Osteocyte (in vitro differentiated cells): ENCODE measurements at regions not wholly inside any gene's neighbourhood (a gene's known extent, or its start where the extent isn't known, plus 50 kb on each side); places are given as distances from the start of the nearest gene placed in this dataset.

ENCODE experiments used
- DNase-seq: peaks from one replicate; pipeline ENCODE4 v3.0.0; 2021; ENCODE audit warnings: mixed read lengths; ENCODE audit not compliant: unreplicated experiment; ENCODE audit errors: extremely low spot score
- H3K27ac Mint-ChIP-seq: one replicate; pipeline ENCODE4 v1.8.0; 2021; ENCODE audit warnings: mild to moderate bottlenecking, mixed read lengths; ENCODE audit not compliant: unreplicated experiment
- H3K27me3 Mint-ChIP-seq: one replicate; pipeline ENCODE4 v1.8.0; 2021; ENCODE audit warnings: mixed read lengths; ENCODE audit not compliant: unreplicated experiment
- H3K36me3 Mint-ChIP-seq: one replicate; pipeline ENCODE4 v1.8.0; 2021; ENCODE audit warnings: mixed read lengths; ENCODE audit not compliant: unreplicated experiment
- H3K4me1 Mint-ChIP-seq: one replicate; pipeline ENCODE4 v1.8.0; 2021; ENCODE audit warnings: mixed read lengths; ENCODE audit not compliant: unreplicated experiment
- H3K4me3 Mint-ChIP-seq: one replicate; pipeline ENCODE4 v1.8.0; 2021; ENCODE audit warnings: mild to moderate bottlenecking, moderate library complexity, mixed read lengths; ENCODE audit not compliant: unreplicated experiment
- H3K9me3 Mint-ChIP-seq: one replicate; pipeline ENCODE4 v1.8.0; 2021; ENCODE audit warnings: mixed read lengths; ENCODE audit not compliant: unreplicated experiment
- CTCF ChIP-seq: fragments of 200-600 bp; sonication (generic); IDR thresholded peaks from 2 replicates; pipeline ENCODE4 v1.5.0; 2021; ENCODE audit warnings: antibody characterized with exemption, mild to moderate bottlenecking, moderate library complexity

GRCh38 chr11:97856666-97857065 lies 1164.1 kb upstream of the CNTN5 start:
- TF ChIP-seq CTCF = no peak
- H3K36me3 Mint-ChIP-seq = no peaks in the 10 kb centered on the region
- no peak overlapping the region for H3K4me3 Mint-ChIP-seq
- H3K9me3 Mint-ChIP-seq = no peaks in the 10 kb centered on the region
- no peak for DNase-seq
- peaks cover 32% of the 10 kb centered on the region for H3K27me3 Mint-ChIP-seq
- no peaks in the 10 kb centered on the region for H3K4me1 Mint-ChIP-seq
- H3K27ac Mint-ChIP-seq = no peak overlapping the region

GRCh38 chr11:97860237-97860636 lies 1160.5 kb upstream of the CNTN5 start:
- Mint-ChIP-seq H3K27me3 (peaks cover 43% of the 10 kb centered on the region), H3K4me3 (no peak overlapping the region), H3K36me3 (no peaks in the 10 kb centered on the region), H3K9me3 (no peaks in the 10 kb centered on the region), H3K4me1 (no peaks in the 10 kb centered on the region), H3K27ac (no peak overlapping the region)
- DNase-seq = no peak
- TF ChIP-seq CTCF = no peak

GRCh38 chr11:97862021-97862420 lies 1158.7 kb upstream of the CNTN5 start:
- Mint-ChIP-seq H3K27me3 (peaks cover 41% of the 10 kb centered on the region), H3K27ac (no peak overlapping the region), H3K4me1 (no peaks in the 10 kb centered on the region), H3K9me3 (no peaks in the 10 kb centered on the region), H3K36me3 (no peaks in the 10 kb centered on the region), H3K4me3 (no peak overlapping the region)
- no peak for DNase-seq
- TF ChIP-seq CTCF = no peak

GRCh38 chr11:97865424-97866012 lies 1155.2 kb upstream of the CNTN5 start:
- no peaks in the 10 kb centered on the region for H3K4me1 Mint-ChIP-seq
- no peak overlapping the region for H3K27ac Mint-ChIP-seq
- no peaks in the 10 kb centered on the region for H3K36me3 Mint-ChIP-seq
- H3K4me3 Mint-ChIP-seq = no peak overlapping the region
- H3K27me3 Mint-ChIP-seq = peaks cover 30% of the 10 kb centered on the region
- DNase-seq = no peak
- no peak for TF ChIP-seq CTCF
- peaks cover 24% of the 10 kb centered on the region for H3K9me3 Mint-ChIP-seq

- no peak for TF ChIP-seq CTCF
- H3K27ac Mint-ChIP-seq = no peak overlapping the region
- no peak for DNase-seq
- H3K4me1 Mint-ChIP-seq = no peaks in the 10 kb centered on the region
- peaks cover 26% of the 10 kb centered on the region for H3K27me3 Mint-ChIP-seq
- H3K4me3 Mint-ChIP-seq = no peak overlapping the region
- peaks cover 25% of the 10 kb centered on the region for H3K9me3 Mint-ChIP-seq
- H3K36me3 Mint-ChIP-seq = no peaks in the 10 kb centered on the region
These were observed 1148.9 kb upstream of the CNTN5 start for GRCh38 chr11:97871816-97872215.
